ENCODE measurements at regions not wholly inside any gene's neighbourhood (a gene's known extent, or its start where the extent isn't known, plus 50 kb on each side); places are given as distances from the start of the nearest gene placed in this dataset.

DNA sequence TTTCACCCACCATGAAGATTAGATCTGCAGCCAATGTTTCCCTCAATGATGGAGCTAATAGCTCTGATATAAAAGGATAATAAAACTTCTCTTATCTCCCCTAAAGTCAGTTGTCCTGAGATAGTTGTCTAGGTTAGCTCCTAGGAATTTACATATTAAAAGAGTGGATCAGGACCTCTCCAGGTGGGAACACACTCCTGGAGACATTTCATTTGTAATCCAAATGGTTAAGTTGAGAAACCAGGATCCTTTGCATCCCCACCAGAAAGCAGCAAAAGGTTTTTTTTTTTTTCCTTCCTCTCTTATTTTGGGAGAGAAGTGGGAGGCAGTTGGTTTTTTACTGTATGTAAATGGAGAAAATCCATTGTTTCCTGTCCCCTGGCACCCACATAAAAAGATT, 182.5 kb upstream of the FBXL17 start:
- FAIRE-seq, result no peak
- no TSS peak for BruUV-seq (replicated peaks)
- H3K9me1 ChIP-seq (replicated peaks; ENCODE audit: control insufficient read depth, extremely low read depth, insufficient read depth, low read length), result no peaks in the 10 kb centered on the region
- DNase-seq (ENCODE audit: low read depth, low spot score), result no peak
- dilution Hi-C loops (cut with MboI; ENCODE audit: extremely low pct_ligation_motif_present, low sequenced_read_pairs) (no loop called here), intact Hi-C loops (cut with micrococcal nuclease) (no loop called here)
- H2AFZ ChIP-seq (ENCODE audit: low read depth, low read length), result no peak overlapping the region
- ChIA-PET POLR2A (no interaction called here), CTCF (no interaction called here)
- H4K20me1 ChIP-seq (replicated peaks; ENCODE audit: control insufficient read depth, extremely low read depth, insufficient read depth, low read length), result no peaks in the 10 kb centered on the region
- H3K4me3 ChIP-seq (replicated peaks in 1 of 3; ENCODE audit: insufficient read depth in 1 of 3, low read depth in 1 of 3, low read length in 3 of 3), result no peak overlapping the region
- no peaks in the 10 kb centered on the region for H3K27me3 ChIP-seq (ENCODE audit: control insufficient read depth in 2 of 2, insufficient read depth in 2 of 2, low read length in 2 of 2)
- no peaks in the 10 kb centered on the region for H3K79me2 ChIP-seq (ENCODE audit: control insufficient read depth, insufficient read depth, low read length)
- H3K27ac ChIP-seq (ENCODE audit: insufficient read depth, low read depth, low read length), result no peak overlapping the region
- H3K4me2 ChIP-seq (ENCODE audit: insufficient read depth, low read length), result no peak overlapping the region
- H3K4me1 ChIP-seq (ENCODE audit: control insufficient read depth, extremely low read depth, insufficient read depth, low read length), result no peaks in the 10 kb centered on the region
- TF ChIP-seq POLR2AphosphoS5 (IDR thresholded peaks at IDR 0.05; ENCODE audit: insufficient read depth, low read depth, low read length) (no peak), POLR2A (IDR thresholded peaks at IDR 0.05; ENCODE audit: low read depth, low read length) (no peak), FOS (IDR thresholded peaks at IDR 0.05; ENCODE audit: borderline replicate concordance, insufficient read depth, low read length) (no peak), JUN (IDR thresholded peaks at IDR 0.05; ENCODE audit: borderline replicate concordance, insufficient read depth, insufficient read length, low read depth) (no peak), GATA2 (IDR thresholded peaks at IDR 0.05; ENCODE audit: insufficient read depth, insufficient read length, low read depth, low read length) (no peak), EZH2 (IDR thresholded peaks at IDR 0.05; ENCODE audit: borderline replicate concordance, low read depth, low read length, severe bottlenecking) (no peak), MYC (IDR thresholded peaks at IDR 0.05; ENCODE audit: low read depth, low read length) (no peak)
- TF ChIP-seq, protein P1, sequence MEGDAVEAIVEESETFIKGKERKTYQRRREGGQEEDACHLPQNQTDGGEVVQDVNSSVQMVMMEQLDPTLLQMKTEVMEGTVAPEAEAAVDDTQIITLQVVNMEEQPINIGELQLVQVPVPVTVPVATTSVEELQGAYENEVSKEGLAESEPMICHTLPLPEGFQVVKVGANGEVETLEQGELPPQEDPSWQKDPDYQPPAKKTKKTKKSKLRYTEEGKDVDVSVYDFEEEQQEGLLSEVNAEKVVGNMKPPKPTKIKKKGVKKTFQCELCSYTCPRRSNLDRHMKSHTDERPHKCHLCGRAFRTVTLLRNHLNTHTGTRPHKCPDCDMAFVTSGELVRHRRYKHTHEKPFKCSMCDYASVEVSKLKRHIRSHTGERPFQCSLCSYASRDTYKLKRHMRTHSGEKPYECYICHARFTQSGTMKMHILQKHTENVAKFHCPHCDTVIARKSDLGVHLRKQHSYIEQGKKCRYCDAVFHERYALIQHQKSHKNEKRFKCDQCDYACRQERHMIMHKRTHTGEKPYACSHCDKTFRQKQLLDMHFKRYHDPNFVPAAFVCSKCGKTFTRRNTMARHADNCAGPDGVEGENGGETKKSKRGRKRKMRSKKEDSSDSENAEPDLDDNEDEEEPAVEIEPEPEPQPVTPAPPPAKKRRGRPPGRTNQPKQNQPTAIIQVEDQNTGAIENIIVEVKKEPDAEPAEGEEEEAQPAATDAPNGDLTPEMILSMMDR (IDR thresholded peaks at IDR 0.05; ENCODE audit: extremely low read depth in 1 of 2, insufficient read depth in 1 of 2, low read depth in 1 of 2, low read length in 2 of 2), result no peak
- TF ChIP-seq, protein P2, sequence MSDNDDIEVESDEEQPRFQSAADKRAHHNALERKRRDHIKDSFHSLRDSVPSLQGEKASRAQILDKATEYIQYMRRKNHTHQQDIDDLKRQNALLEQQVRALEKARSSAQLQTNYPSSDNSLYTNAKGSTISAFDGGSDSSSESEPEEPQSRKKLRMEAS (IDR thresholded peaks at IDR 0.05; ENCODE audit: insufficient read depth, insufficient read length), result no peak
- H3K36me3 ChIP-seq (ENCODE audit: control insufficient read depth in 2 of 2, extremely low read depth in 1 of 2, insufficient read depth in 2 of 2, low read length in 2 of 2), result no peaks in the 10 kb centered on the region
- H3K9me3 ChIP-seq (replicated peaks; ENCODE audit: control insufficient read depth, insufficient read depth, low read length), result no peaks in the 10 kb centered on the region
- no peak overlapping the region for H3K9ac ChIP-seq (replicated peaks; ENCODE audit: extremely low read depth, insufficient read depth, low read length)

All from endothelial cell of umbilical vein (primary cell).